22Rv1 (cell line): ENCODE measurements at regions not wholly inside any gene's neighbourhood (a gene's known extent, or its start where the extent isn't known, plus 50 kb on each side); places are given as distances from the start of the nearest gene placed in this dataset.

Experiments used
- ZFX ChIP-seq: fragments of 450-650 bp; IDR thresholded peaks from 2 replicates; pipeline ENCODE4 v1.6.1; 2017; ENCODE audit warnings: antibody characterized with exemption, borderline replicate concordance
- TF ChIP-seq, protein P1 (sequence below): fragments of 450-650 bp; IDR thresholded peaks from 2 replicates; pipeline ENCODE4 v1.5.1; 2017; ENCODE audit warnings: mild to moderate bottlenecking

DNA sequence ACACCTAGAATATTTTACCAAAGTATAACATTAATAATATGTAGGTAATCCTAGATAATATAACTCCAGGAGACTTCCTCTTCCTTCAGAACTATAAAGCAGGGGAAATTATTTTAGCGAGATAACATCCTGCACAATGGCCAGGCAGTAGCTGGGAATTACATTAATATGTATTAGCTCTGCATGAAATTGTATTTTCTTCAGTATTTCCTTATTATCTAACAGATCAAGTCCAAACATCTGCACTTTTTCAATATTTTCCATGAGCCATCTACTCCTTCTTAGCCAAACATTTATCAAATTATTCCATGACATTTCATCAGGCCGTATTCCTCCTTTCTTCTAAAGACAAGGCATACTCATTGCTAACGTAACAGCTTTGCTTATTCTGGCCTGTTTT, 98.8 kb upstream of the PCDH9 start:
- TF ChIP-seq, protein P1, sequence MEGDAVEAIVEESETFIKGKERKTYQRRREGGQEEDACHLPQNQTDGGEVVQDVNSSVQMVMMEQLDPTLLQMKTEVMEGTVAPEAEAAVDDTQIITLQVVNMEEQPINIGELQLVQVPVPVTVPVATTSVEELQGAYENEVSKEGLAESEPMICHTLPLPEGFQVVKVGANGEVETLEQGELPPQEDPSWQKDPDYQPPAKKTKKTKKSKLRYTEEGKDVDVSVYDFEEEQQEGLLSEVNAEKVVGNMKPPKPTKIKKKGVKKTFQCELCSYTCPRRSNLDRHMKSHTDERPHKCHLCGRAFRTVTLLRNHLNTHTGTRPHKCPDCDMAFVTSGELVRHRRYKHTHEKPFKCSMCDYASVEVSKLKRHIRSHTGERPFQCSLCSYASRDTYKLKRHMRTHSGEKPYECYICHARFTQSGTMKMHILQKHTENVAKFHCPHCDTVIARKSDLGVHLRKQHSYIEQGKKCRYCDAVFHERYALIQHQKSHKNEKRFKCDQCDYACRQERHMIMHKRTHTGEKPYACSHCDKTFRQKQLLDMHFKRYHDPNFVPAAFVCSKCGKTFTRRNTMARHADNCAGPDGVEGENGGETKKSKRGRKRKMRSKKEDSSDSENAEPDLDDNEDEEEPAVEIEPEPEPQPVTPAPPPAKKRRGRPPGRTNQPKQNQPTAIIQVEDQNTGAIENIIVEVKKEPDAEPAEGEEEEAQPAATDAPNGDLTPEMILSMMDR, result no peak
- TF ChIP-seq ZFX, result no peak
